ENCODE measurements at regions not wholly inside any gene's neighbourhood (a gene's known extent, or its start where the extent isn't known, plus 50 kb on each side); places are given as distances from the start of the nearest gene placed in this dataset.

DNA sequence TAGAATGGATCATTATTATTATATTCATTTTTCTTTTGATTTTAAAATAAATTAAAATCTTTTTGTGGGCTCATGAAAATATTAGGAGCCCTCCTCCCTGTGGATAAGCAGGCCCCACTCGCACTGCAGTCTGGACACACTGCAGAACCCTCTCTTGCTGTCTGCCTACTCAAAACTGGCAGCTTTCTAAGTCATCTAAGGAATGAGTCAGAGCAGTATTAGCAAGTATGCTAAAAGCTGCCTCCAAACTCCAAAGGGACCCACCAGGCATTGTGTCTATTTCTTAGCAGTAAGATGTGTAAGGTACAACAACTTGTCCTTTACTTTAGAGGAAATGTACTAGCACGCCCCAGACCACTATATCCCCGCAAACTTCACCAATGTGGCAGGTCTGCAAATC, 108.8 kb downstream of the SYF2 start:
- H3F3A ChIP-seq (ENCODE audit: insufficient read depth, low read depth), result no peaks in the 10 kb centered on the region
- ChIA-PET CTCF (no interaction called here), POLR2A (ENCODE audit: unreplicated experiment) (interaction anchor here (0.7 kb wide), 1 partner anchor 47 kb away, joined by 5 read pairs; no protein-coding TSS in a partner anchor)
- no peak overlapping the region for H3K27ac ChIP-seq
- no peaks in the 10 kb centered on the region for H3K79me2 ChIP-seq (ENCODE audit: low read depth)
- no peak overlapping the region for H3K4me3 ChIP-seq
- no peaks in the 10 kb centered on the region for H3K9me3 ChIP-seq (ENCODE audit: insufficient read depth, low read depth)
- no peak for DNase-seq
- no peaks in the 10 kb centered on the region for H4K20me1 ChIP-seq (ENCODE audit: insufficient read depth)
- TF ChIP-seq EZH2 (IDR thresholded peaks at IDR 0.05; ENCODE audit: low read depth), result no peak
- TF ChIP-seq, protein P1, sequence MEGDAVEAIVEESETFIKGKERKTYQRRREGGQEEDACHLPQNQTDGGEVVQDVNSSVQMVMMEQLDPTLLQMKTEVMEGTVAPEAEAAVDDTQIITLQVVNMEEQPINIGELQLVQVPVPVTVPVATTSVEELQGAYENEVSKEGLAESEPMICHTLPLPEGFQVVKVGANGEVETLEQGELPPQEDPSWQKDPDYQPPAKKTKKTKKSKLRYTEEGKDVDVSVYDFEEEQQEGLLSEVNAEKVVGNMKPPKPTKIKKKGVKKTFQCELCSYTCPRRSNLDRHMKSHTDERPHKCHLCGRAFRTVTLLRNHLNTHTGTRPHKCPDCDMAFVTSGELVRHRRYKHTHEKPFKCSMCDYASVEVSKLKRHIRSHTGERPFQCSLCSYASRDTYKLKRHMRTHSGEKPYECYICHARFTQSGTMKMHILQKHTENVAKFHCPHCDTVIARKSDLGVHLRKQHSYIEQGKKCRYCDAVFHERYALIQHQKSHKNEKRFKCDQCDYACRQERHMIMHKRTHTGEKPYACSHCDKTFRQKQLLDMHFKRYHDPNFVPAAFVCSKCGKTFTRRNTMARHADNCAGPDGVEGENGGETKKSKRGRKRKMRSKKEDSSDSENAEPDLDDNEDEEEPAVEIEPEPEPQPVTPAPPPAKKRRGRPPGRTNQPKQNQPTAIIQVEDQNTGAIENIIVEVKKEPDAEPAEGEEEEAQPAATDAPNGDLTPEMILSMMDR (conservative IDR thresholded peaks at IDR 0.05), result no peak
- H3K36me3 ChIP-seq (ENCODE audit: low read depth), result no peaks in the 10 kb centered on the region
- no peak overlapping the region for H3K4me2 ChIP-seq
- intact Hi-C loops (cut with micrococcal nuclease; ENCODE audit: unreplicated experiment), result no loop called here
- no peaks in the 10 kb centered on the region for H3K4me1 ChIP-seq (replicated peaks; ENCODE audit: insufficient read depth)
- BruUV-seq (replicated peaks), result no TSS peak
- no peak overlapping the region for H2AFZ ChIP-seq
- no peaks in the 10 kb centered on the region; the same call in 1 of the 2 replicates for H3K9me2 ChIP-seq (ENCODE audit: insufficient read depth)
- H3K27me3 ChIP-seq (ENCODE audit: insufficient read depth, low read depth), result no peaks in the 10 kb centered on the region

DNA sequence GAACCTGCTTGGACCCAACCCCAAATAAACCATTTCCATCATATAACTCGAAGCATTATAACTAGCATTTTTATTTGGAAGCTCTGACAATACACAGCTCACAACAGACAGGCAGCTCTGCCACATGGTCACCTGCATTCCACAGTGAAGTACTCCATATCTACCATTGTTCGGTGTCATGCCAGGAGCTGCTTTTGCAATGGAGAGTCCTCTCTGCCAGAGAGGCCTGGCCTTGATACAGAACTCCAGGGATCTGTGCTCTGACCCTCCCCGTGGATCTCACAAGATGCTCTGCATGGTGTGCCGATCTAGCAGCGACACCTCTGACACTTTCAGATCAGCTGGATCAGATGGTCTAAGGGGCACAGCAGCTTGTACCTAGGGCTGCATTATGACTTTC, 109.6 kb downstream of the SYF2 start:
- Histone ChIP-seq H3K27ac (no peak overlapping the region), H3K36me3 (ENCODE audit: low read depth) (no peaks in the 10 kb centered on the region), H4K20me1 (ENCODE audit: insufficient read depth) (no peaks in the 10 kb centered on the region), H3K4me1 (replicated peaks; ENCODE audit: insufficient read depth) (no peaks in the 10 kb centered on the region), H3K4me3 (no peak overlapping the region), H3K79me2 (ENCODE audit: low read depth) (no peaks in the 10 kb centered on the region), H3F3A (ENCODE audit: insufficient read depth, low read depth) (no peaks in the 10 kb centered on the region), H3K9me3 (ENCODE audit: insufficient read depth, low read depth) (no peaks in the 10 kb centered on the region), H3K27me3 (ENCODE audit: insufficient read depth, low read depth) (no peaks in the 10 kb centered on the region), H2AFZ (no peak overlapping the region), H3K9me2 (ENCODE audit: insufficient read depth) (no peaks in the 10 kb centered on the region; the same call in 1 of the 2 replicates), H3K4me2 (no peak overlapping the region)
- CTCF ChIA-PET, result no interaction called here
- TF ChIP-seq EZH2 (IDR thresholded peaks at IDR 0.05; ENCODE audit: low read depth), result no peak
- TF ChIP-seq, protein P1 (conservative IDR thresholded peaks at IDR 0.05), result no peak
- POLR2A ChIA-PET (ENCODE audit: unreplicated experiment), result interaction anchor here (0.7 kb wide), 2 partner anchors 23 to 48 kb away, joined by 5 read pairs; no protein-coding TSS in a partner anchor
- BruUV-seq (replicated peaks), result no TSS peak
- intact Hi-C loops (cut with micrococcal nuclease; ENCODE audit: unreplicated experiment), result no loop called here
- no peak for DNase-seq

DNA sequence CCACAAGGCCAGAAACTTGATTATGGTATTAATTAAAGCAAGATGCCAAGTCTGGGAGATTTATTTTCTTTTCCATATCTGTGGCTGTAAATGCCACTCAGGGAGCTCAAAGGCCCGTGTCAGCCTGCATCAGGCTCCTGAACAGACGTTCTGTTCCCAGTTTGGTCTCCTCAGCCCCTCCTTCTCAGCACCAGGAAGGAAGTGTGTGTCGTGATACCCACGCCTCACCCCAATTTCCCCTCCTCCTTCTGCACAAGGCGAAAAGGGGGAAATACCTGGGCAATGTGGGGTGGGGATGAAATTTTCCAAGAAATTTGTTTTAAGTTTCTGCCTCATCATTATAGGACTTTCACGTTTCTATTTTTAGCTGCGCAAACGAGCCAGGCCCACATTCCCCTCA, 112.0 kb downstream of the SYF2 start:
- intact Hi-C loops (cut with micrococcal nuclease; ENCODE audit: unreplicated experiment), result no loop called here
- no peaks in the 10 kb centered on the region for H3F3A ChIP-seq (ENCODE audit: insufficient read depth, low read depth)
- no peaks in the 10 kb centered on the region for H3K9me3 ChIP-seq (ENCODE audit: insufficient read depth, low read depth)
- H3K4me1 ChIP-seq (replicated peaks; ENCODE audit: insufficient read depth), result no peaks in the 10 kb centered on the region
- BruUV-seq (replicated peaks), result no TSS peak
- no peak overlapping the region for H3K4me2 ChIP-seq
- H3K4me3 ChIP-seq, result no peak overlapping the region
- no peak overlapping the region for H3K27ac ChIP-seq
- no peaks in the 10 kb centered on the region for H3K9me2 ChIP-seq (ENCODE audit: insufficient read depth)
- POLR2A ChIA-PET (ENCODE audit: unreplicated experiment), result no interaction called here
- H3K36me3 ChIP-seq (ENCODE audit: low read depth), result no peaks in the 10 kb centered on the region
- TF ChIP-seq EZH2 (IDR thresholded peaks at IDR 0.05; ENCODE audit: low read depth), result no peak
- TF ChIP-seq, protein P1 (conservative IDR thresholded peaks at IDR 0.05), result no peak
- H3K79me2 ChIP-seq (ENCODE audit: low read depth), result no peaks in the 10 kb centered on the region
- no peaks in the 10 kb centered on the region for H4K20me1 ChIP-seq (ENCODE audit: insufficient read depth)
- H3K27me3 ChIP-seq (ENCODE audit: insufficient read depth, low read depth), result peaks cover 3% of the 10 kb centered on the region; the same call in 1 of the 2 replicates
- CTCF ChIA-PET, result interaction anchor here (0.6 kb wide), 1 partner anchor 153 kb away, joined by 5 read pairs; no protein-coding TSS in a partner anchor
- no peak for DNase-seq
- no peak overlapping the region for H2AFZ ChIP-seq

All from PC-9 (cell line).